Epithelial cell of proximal tubule (primary cell): ENCODE measurements at regions not wholly inside any gene's neighbourhood (a gene's known extent, or its start where the extent isn't known, plus 50 kb on each side); places are given as distances from the start of the nearest gene placed in this dataset.

Experiments used
- DNase-seq: peaks from one replicate; pipeline ENCODE4 v3.0.0-alpha.2; 2011; ENCODE audit warnings: low read depth
- H3K4me3 ChIP-seq: 2 replicates; pipeline ENCODE4 v1.5.1; 2011; ENCODE audit warnings: low read depth, mild to moderate bottlenecking, low read length
- TF ChIP-seq, protein P1 (sequence below): conservative IDR thresholded peaks from 2 replicates; pipeline ENCODE4 v1.5.1; 2012; ENCODE audit warnings: low read depth, mild to moderate bottlenecking, low read length

DNA sequence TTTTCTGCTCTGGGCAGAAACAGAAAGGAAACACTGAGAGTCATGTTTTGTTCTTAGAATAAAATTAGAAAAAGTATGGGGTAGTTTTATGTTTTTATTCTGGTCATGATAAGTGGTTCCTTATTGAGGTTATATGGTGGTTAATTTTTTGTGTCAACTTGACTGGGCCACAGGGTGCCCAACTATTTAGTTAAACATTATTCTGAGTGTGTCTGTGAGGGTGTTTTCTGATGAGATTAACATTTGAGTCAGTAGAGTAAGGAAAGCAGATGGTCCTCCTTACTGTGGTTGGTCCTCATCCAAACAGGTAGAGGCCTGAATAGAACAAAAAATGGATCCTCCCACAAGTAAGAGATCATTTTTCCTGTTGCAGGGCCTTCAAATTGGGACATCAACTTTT lies 98.9 kb downstream of the C3orf38 start:
- no peak overlapping the region for H3K4me3 ChIP-seq
- TF ChIP-seq, protein P1, sequence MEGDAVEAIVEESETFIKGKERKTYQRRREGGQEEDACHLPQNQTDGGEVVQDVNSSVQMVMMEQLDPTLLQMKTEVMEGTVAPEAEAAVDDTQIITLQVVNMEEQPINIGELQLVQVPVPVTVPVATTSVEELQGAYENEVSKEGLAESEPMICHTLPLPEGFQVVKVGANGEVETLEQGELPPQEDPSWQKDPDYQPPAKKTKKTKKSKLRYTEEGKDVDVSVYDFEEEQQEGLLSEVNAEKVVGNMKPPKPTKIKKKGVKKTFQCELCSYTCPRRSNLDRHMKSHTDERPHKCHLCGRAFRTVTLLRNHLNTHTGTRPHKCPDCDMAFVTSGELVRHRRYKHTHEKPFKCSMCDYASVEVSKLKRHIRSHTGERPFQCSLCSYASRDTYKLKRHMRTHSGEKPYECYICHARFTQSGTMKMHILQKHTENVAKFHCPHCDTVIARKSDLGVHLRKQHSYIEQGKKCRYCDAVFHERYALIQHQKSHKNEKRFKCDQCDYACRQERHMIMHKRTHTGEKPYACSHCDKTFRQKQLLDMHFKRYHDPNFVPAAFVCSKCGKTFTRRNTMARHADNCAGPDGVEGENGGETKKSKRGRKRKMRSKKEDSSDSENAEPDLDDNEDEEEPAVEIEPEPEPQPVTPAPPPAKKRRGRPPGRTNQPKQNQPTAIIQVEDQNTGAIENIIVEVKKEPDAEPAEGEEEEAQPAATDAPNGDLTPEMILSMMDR = no peak
- DNase-seq = no peak

DNA sequence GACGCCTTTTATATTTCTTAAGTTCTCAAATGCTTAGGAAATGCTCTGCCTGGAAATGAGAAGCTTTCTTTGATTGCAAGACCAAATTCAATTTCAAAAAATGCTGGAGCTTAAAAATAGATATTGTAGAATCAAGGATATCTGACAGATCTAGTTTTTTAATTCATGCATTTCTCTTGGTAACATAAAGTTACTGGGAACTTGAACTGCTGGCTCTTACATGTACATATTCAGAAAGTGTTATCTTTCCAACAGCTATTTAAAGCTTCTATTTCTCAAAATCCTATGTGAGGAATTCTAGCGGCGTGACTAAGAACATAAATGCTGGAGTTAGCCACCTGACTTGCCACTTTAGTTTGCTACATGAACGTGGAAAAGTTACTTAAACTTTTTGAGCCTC lies 109.3 kb downstream of the C3orf38 start:
- DNase-seq = no peak
- TF ChIP-seq, protein P1 = no peak
- no peak overlapping the region for H3K4me3 ChIP-seq

DNA sequence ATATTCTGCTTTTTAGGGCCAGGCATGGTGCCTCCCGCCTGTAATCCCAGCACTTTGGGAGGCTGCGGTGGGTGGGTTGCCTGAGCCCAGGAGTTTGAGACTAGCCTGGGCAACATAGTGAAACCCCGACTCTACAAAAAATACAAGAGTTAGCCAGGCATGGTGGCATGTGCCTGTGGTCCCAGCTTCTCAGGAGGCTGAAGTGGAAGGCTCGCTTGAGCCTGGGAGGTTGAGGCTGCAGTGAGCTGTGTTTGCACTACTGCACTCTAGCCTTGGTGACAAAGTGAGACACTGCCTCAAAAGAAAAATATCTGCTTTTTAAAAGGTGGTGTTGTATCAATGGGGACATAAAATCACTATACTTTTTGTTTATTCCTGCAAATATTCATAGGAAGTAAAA lies 112.8 kb downstream of the C3orf38 start:
- no peak overlapping the region for H3K4me3 ChIP-seq
- TF ChIP-seq, protein P1 = no peak
- no peak for DNase-seq

DNA sequence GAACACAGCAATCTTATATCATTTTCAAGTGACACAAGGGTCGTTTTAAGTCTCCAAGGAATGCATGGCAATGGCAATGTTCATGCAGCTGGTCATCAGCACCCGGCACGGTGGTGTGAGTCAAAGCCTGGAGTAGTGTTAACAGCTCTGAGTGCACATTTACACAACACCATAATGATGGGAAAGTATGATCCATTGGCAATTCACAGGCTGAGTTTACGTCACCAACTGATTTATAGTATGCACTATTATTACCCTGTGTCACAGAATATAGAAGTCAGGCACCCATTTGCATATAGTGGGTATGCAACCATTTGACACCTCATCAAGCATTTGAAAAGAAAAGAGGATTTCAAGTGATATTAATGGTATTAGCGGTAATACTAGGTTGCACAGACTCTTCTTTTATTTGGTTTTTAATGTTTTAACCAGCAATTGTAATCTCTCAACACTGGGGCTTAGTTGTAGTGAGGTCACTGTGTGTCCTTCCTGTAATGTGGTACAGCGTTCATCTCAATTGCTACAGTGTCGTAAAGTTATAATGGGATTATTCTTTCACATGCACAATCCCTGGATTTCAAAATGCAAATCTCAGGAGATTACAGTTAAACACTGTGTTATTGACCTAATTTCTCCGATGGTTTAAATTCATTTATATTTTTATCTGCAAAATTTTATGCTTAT lies 113.8 kb downstream of the C3orf38 start:
- TF ChIP-seq, protein P1 = no peak
- no peak for DNase-seq
- no peak overlapping the region for H3K4me3 ChIP-seq

DNA sequence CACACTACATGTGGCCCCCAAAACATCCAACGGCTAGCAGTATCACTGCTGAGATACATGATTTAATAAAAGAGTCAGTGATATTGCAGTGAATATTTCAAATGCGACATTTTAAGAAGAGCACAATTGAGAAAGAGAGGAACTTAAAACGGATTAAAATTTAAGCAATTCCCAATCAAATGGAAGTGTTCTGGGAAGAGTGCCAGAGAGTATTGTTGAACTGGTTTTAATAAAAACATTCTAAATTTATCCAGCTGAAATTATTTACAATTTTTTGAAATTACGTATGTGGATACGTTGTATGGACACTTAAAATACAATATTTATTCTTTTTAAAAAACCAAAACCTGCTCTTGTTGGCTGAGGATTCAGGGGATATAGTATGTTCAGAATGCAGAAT lies 117.7 kb downstream of the C3orf38 start:
- H3K4me3 ChIP-seq = no peak overlapping the region
- TF ChIP-seq, protein P1 = no peak
- DNase-seq = no peak

DNA sequence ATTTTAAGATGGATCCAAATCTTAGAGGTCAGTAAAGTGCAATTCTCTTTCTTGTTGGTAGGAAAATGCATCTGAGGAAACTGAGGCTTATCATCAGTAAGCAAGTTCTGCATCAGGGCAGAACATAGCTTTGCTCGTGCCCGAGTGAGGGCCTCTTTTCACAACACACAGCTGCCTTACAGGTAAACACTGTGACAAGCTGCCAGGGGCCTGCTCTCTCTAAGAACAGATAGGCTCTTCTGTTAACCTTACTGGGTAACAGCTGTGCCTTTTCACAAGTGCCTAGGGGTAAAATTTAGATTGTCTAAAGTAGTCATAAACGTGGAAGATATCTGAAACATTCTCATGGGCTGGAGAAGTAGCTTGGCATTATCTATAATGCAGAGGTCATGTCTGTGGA lies 118.1 kb downstream of the C3orf38 start:
- H3K4me3 ChIP-seq = no peak overlapping the region
- DNase-seq = no peak
- TF ChIP-seq, protein P1 = no peak

DNA sequence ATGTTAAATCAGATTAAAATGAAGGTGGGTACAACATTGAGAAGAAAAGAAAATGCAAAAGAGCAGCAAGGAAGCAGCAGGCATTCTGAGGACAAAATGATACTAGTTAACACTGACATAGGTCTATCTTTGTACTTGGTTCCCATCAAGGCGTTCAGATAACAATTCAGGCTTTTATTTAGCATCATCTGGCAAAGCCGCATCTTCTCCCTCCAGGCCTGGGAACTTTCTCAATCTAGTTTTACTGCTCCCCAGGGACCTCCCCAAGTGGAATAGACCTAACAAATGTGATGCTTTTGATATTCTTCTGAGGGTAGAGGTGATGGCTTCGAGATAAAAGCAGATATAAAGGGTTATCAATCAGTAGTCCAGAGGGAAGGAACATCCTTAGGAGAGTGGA lies 130.6 kb downstream of the C3orf38 start:
- TF ChIP-seq, protein P1 = no peak
- H3K4me3 ChIP-seq = no peak overlapping the region
- DNase-seq = no peak
